Esophagus (tissue), 2 donors: ENCODE measurements at regions not wholly inside any gene's neighbourhood (a gene's known extent, or its start where the extent isn't known, plus 50 kb on each side); places are given as distances from the start of the nearest gene placed in this dataset.

Experiments
- H3K27ac ChIP-seq, 2 donors: one replicate each; pipeline ENCODE4 v1.5.1; 2013; ENCODE audit warnings: low read depth in 2 of 2, mild to moderate bottlenecking in 2 of 2, inconsistent platforms in 1 of 2, low read length in 1 of 2, moderate library complexity in 1 of 2
- H3K27me3 ChIP-seq, 2 donors: one replicate each; pipeline ENCODE4 v1.6.1; 2013; ENCODE audit warnings: low read length in 2 of 2, control low read depth in 1 of 2, mild to moderate bottlenecking in 1 of 2; ENCODE audit not compliant: insufficient read depth in 2 of 2, control insufficient read depth in 1 of 2
- H3K36me3 ChIP-seq, 2 donors: one replicate each; pipeline ENCODE4 v1.6.1; 2013; ENCODE audit warnings: low read length in 1 of 2; ENCODE audit not compliant: control insufficient read depth in 2 of 2, insufficient read depth in 2 of 2
- H3K4me1 ChIP-seq, 2 donors: one replicate each; pipeline ENCODE4 v1.6.1; 2013; ENCODE audit warnings: low read length in 1 of 2; ENCODE audit not compliant: control insufficient read depth in 2 of 2, insufficient read depth in 2 of 2
- H3K4me3 ChIP-seq, 2 donors: one replicate each; pipeline ENCODE4 v1.5.1; 2013; ENCODE audit warnings: low read length in 2 of 2, mild to moderate bottlenecking in 2 of 2, low read depth in 1 of 2, moderate library complexity in 1 of 2
- H3K9me3 ChIP-seq, 2 donors: one replicate each; pipeline ENCODE4 v1.6.1; 2013; ENCODE audit warnings: mild to moderate bottlenecking in 2 of 2, low read depth in 1 of 2, low read length in 1 of 2, moderate library complexity in 1 of 2; ENCODE audit not compliant: control insufficient read depth in 2 of 2, insufficient read depth in 1 of 2
- WGBS, 2 donors: extraction: QIAGEN DNeasy Blood & Tissue Kit; methylation state at CpG; one replicate each; pipeline ENCODE4 v1.1.7; 2013; 5-methylcytosine and 5-hydroxymethylcytosine counted together
- donor health status: healthy with polysubstance abuse.
- donor health status: Bipolar disorder and iron deficiency.

GRCh38 chr18:57853864-57854263 lies 50.7 kb upstream of the ATP8B1 start:
- H3K4me3 ChIP-seq = no peak overlapping the region
- 81 to 92% methylated on average over 2 of the region's 2 CpGs for WGBS, 2 donors
- no peaks in the 10 kb centered on the region for H3K9me3 ChIP-seq
- H3K4me1 ChIP-seq = no peaks in the 10 kb centered on the region
- no peak overlapping the region for H3K27ac ChIP-seq
- H3K27me3 ChIP-seq = no peaks in the 10 kb centered on the region
- H3K36me3 ChIP-seq = no peaks in the 10 kb centered on the region

GRCh38 chr18:57853133-57853532 lies 50.0 kb upstream of the ATP8B1 start:
- Histone ChIP-seq H3K9me3 (no peaks in the 10 kb centered on the region), H3K4me3 (no peak overlapping the region), H3K36me3 (no peaks in the 10 kb centered on the region), H3K27ac (no peak overlapping the region), H3K4me1 (no peaks in the 10 kb centered on the region), H3K27me3 (no peaks in the 10 kb centered on the region)
- WGBS, 2 donors = 76 to 84% methylated on average over 3 of the region's 3 CpGs
